HG03571 (cell line): ENCODE measurements at regions not wholly inside any gene's neighbourhood (a gene's known extent, or its start where the extent isn't known, plus 50 kb on each side); places are given as distances from the start of the nearest gene placed in this dataset.

Source experiments
- ATAC-seq: cut with Tn5 transposase; IDR thresholded peaks from one replicate; pipeline ENCODE4 v1.9.1; 2021; ENCODE audit not compliant: unreplicated experiment

- ATAC-seq: no peak
Measured at GRCh38 chr13:73195091-73195490, 136.3 kb downstream of the KLF5 start.

DNA sequence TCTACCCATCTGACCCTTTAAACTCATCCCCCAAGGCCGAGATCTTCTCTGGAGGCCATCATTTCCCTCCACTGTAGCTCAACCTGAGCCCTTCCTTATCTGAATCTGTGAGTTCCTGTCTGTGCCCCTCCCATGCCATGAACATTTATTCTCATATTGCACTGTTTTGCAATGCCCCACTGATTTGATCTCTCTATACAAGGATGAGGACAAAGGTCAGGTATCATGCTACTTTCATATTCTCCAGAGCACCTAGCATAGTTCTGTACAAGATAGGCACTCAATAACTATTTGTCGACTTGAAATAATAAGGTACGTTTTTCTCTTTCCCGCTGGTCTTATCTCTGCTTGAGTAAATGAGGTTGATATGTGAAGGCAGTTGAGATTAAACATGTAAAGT lies 135.5 kb downstream of the KLF5 start:
- ATAC-seq: no peak

- no peak for ATAC-seq
Measured at GRCh38 chr13:73193554-73193953, 134.7 kb downstream of the KLF5 start.

GRCh38 chr13:73190477-73190876 lies 131.7 kb downstream of the KLF5 start:
- ATAC-seq: no peak

DNA sequence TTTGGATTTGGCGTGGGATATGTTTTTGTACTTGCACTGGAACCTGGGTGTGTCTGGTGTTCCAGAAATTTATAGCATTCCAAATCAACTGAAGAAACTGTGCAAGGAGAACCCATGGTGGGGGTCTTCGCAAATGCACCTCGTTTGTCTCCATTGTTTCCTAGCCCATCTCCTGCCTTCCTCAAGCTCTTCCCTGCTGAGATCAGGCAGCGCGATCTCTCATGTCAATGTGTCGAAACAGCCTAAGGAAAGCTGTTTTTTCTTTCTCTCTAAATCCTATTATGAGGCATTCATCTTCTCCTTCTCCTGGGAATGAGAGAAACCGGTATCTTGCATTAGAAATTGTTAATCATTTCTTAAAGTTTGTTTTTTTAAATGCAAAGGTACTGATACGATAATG lies 131.0 kb downstream of the KLF5 start:
- no peak for ATAC-seq

- ATAC-seq: no peak
Measured at GRCh38 chr13:73189362-73189761, 130.6 kb downstream of the KLF5 start.

- no peak for ATAC-seq
Measured at GRCh38 chr13:73187106-73187505, 128.3 kb downstream of the KLF5 start.

GRCh38 chr13:73179650-73180274 lies 121.0 kb downstream of the KLF5 start:
- no peak for ATAC-seq

DNA sequence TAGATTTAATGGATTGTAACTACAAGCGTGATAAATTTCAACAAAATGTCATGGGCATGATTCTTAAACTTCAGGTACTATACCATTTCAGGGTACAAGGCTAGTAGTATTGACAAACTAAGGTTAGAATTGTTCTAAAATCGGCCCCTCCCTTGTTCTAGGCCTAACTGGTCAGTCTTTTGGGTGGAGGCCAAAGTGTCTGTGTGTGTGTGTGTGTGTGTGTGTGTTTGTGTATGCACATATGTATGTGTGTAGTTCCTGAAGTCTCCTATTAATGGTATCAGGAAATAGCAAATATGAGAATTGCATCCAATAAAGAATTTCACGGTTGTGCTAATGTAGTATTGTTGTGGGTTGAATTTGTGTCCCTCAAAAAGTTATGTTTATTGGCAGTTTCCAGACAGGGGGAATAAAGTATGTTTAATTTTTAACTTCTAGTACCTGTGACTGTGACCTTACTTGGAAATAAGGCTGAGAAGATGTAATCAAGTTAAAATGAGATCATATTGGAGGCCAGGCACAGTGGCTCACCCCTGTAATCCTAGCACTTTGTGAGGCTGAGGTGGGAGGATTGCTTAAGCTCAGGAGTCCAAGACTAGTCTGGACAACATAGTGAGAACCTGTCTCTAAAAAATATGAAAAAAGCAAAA lies 119.2 kb downstream of the KLF5 start:
- no peak for ATAC-seq

DNA sequence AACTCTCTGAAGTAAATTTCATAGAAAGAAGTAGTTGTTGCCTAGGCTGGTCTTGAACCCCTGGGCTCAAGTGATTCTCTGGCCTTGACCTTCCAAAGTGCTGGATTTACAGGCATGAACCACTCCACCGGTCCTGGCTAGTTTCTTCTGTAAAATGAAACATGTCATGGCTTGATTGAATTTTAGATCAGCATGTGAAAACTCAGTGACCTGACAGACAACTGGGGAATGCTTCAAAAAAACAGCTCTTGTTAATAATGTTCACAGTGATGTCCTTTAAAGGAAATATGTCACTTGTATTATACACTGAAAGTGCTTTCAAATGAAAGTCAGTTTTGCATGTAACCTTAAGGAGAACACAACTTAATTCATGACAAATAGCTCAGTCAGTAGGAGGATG lies 118.2 kb downstream of the KLF5 start:
- ATAC-seq: no peak

- ATAC-seq: no peak
Measured at GRCh38 chr13:73174521-73175010, 115.8 kb downstream of the KLF5 start.

GRCh38 chr13:73173279-73173811 lies 114.5 kb downstream of the KLF5 start:
- no peak for ATAC-seq

DNA sequence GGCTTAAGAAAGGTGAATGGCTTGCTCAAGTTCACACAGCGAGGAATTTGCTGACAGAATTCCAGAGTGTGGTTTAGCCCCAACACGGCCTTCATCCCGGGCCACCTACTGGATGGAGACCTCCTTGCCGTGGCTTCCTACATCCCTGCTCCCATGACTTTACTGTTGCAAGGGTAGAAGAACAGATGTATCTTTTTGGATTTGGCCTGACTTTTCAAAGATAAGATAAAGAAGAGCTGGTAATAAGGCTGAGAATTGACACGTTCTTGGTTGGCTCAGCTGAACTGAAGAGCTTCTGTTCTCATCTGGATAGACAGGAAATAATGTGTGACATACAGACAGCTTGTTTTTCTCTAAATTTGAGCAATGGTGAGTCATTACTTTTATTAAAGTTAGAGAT lies 113.1 kb downstream of the KLF5 start:
- no peak for ATAC-seq

- ATAC-seq: no peak
Measured at GRCh38 chr13:73171271-73171682, 112.5 kb downstream of the KLF5 start.

- ATAC-seq: no peak
Measured at GRCh38 chr13:73169971-73170370, 111.2 kb downstream of the KLF5 start.

DNA sequence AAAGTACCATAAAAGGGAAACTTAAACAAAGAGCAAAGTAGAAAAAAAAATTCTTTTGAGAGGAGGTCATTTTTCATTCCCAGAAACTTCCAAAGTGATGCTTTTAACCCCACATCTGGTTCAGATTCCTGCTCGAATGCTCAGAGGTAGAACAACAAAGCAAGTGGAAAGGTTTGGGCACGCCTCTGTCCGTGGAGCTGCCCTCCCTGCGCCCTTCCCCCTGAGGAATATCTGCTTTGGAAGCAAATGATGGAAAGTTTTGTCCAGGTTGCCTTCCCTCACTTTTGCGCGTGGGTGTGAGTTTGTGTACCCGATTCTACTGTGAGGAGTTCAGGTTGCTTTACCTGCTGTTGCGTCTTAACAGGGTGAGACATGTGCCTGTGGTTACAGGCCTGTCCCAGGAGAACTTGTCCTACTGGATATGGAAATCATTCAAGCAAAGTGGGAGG lies 110.2 kb downstream of the KLF5 start:
- ATAC-seq: no peak

DNA sequence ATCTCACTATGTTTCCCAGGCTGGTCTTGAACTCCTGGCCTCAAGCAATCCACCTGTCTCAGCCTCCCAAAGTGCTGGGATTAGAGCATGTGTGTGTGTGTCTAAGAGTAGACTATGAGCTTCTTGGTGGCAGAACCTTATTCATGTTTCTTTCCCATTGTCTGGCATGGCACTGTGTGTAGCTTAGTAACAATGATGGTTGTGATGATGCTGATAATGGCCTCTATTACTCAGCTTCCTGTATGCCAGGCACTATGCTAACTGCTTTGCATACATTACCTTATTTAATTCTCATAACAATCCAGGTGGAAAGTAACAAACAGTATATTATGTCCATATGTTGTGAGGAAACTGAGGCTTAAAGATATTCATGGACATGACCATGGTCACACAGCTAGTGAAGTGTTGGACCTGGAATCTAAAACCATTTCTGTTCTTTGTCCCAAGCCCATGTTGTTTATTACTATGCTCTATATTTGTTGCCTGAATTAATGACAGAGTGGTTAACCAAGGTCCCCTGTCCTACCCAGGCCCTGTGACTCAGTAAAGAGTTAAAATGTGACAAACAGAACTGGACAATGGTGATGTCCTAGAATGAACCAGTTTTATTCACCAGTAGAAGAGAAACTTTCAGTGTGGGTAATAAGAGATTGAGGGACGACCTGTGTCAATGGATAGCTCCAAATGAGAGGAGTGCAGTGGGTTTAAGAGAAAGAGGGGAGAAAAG lies 109.6 kb downstream of the KLF5 start:
- ATAC-seq: no peak

- no peak for ATAC-seq
Measured at GRCh38 chr13:73167028-73167820, 108.4 kb downstream of the KLF5 start.

DNA sequence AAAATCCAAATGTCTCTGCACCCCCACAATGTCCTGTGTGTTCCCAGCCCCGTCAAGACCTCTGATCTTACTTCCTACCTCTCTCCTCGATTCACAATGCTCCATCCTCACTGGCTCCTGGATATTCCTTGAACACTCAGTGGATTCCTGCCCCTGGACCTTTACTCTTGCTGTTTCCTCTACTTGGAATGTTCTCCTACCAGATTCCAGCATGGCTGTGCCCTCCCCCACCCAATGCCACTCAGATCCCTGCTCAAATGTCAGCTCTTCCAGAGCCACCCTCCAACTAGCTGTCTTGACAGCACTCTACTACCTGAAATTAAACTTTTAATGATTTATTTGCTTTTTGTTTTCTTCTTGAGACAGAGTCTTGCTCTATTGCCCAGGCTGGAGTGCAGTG lies 107.4 kb downstream of the KLF5 start:
- no peak for ATAC-seq

- no peak for ATAC-seq
Measured at GRCh38 chr13:73162912-73163911, 104.4 kb downstream of the KLF5 start.
